ENCODE measurements at regions not wholly inside any gene's neighbourhood (a gene's known extent, or its start where the extent isn't known, plus 50 kb on each side); places are given as distances from the start of the nearest gene placed in this dataset.

DNA sequence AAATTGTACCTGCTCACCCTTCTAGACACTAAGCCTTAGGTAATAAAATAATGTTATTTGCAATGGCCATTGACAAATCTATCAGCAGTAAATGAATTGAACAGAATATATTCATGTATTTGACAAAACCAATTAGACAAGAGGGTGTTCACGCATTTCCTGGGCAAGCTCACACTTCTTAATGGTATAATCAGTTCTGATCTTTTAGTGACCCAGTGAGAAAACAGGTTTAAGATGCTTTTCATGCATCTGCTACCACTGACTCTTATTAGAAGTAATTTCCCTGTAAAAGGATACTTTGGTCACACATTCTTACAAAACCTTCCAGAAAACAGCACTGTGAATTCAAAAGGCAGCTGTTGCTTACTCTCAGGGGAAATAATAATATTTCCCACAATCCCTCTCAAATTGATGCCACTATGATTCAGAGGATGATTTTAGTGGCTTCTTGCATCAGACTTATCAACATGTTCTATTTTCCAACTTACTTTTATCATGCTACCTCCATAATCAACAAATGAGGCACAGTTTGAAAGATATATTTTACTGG is 313.9 kb upstream of the NWD2 start:
- H3K9me3 Mint-ChIP-seq (ENCODE audit: low read depth) = peaks cover 8% of the 10 kb centered on the region
- TF ChIP-seq, protein P1, sequence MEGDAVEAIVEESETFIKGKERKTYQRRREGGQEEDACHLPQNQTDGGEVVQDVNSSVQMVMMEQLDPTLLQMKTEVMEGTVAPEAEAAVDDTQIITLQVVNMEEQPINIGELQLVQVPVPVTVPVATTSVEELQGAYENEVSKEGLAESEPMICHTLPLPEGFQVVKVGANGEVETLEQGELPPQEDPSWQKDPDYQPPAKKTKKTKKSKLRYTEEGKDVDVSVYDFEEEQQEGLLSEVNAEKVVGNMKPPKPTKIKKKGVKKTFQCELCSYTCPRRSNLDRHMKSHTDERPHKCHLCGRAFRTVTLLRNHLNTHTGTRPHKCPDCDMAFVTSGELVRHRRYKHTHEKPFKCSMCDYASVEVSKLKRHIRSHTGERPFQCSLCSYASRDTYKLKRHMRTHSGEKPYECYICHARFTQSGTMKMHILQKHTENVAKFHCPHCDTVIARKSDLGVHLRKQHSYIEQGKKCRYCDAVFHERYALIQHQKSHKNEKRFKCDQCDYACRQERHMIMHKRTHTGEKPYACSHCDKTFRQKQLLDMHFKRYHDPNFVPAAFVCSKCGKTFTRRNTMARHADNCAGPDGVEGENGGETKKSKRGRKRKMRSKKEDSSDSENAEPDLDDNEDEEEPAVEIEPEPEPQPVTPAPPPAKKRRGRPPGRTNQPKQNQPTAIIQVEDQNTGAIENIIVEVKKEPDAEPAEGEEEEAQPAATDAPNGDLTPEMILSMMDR (IDR thresholded peaks at IDR 0.05; ENCODE audit: unreplicated experiment) = no peak
- no peaks in the 10 kb centered on the region for H3K36me3 Mint-ChIP-seq (ENCODE audit: insufficient read depth)

DNA sequence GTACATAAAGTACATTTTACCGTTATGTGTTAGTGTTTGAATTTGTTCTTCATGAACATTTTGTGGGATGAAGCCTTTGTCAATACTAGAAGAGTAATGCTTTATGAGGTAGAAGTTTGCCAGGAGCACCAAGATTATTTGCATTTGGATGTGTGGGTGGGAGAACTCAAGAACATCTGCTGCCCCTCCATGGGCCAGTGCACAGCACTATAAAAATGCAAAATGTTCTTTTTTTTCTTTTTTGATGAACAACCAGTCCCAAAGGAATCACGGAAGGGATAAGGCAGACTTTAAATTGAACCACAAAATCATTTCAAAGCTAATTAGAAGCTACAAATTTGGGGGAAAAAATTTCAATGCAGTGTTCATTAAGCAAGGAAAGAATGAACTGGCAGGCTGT is 300.3 kb upstream of the NWD2 start:
- no peaks in the 10 kb centered on the region for H3K36me3 Mint-ChIP-seq (ENCODE audit: insufficient read depth)
- TF ChIP-seq, protein P1 (IDR thresholded peaks at IDR 0.05; ENCODE audit: unreplicated experiment) = no peak

More for the DNA sequence above, 313.9 kb upstream of the NWD2 start:
- Mint-ChIP-seq H3K4me1 (ENCODE audit: low read depth) (no peaks in the 10 kb centered on the region), H3K27ac (no peak overlapping the region), H3K27me3 (no peaks in the 10 kb centered on the region), H3K4me3 (ENCODE audit: low read depth) (no peak overlapping the region)
- DNase-seq (ENCODE audit: low spot score, unreplicated experiment) = no peak

DNA sequence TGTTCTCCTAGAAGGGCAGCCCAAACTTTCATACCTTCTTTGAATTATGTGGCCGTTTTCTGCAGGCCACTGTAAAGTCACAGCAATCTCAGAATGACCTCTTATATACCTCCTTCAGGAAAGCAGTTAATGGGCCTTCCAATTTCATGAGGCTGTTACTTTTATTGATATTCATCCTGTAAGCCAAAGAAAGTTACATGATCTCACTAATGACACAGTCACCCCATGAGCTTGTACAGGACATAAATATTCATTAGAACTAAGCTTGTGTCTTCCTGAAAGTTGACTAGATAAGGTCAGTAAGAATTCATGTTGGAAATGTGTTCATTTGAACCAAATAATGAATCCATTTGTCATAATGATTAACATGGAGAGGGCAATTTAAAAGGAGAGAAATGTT is 283.1 kb upstream of the NWD2 start:
- no peak overlapping the region for H3K4me3 Mint-ChIP-seq (ENCODE audit: low read depth)
- H3K27me3 Mint-ChIP-seq = no peaks in the 10 kb centered on the region
- DNase-seq (ENCODE audit: low spot score, unreplicated experiment) = no peak
- no peaks in the 10 kb centered on the region for H3K36me3 Mint-ChIP-seq (ENCODE audit: insufficient read depth)
- no peak overlapping the region for H3K27ac Mint-ChIP-seq
- no peaks in the 10 kb centered on the region for H3K4me1 Mint-ChIP-seq (ENCODE audit: low read depth)
- TF ChIP-seq, protein P1 (IDR thresholded peaks at IDR 0.05; ENCODE audit: unreplicated experiment) = no peak
- H3K9me3 Mint-ChIP-seq (ENCODE audit: low read depth) = no peaks in the 10 kb centered on the region

More for the DNA sequence above, 300.3 kb upstream of the NWD2 start:
- Mint-ChIP-seq H3K4me3 (ENCODE audit: low read depth) (no peak overlapping the region), H3K9me3 (ENCODE audit: low read depth) (peaks cover 10% of the 10 kb centered on the region), H3K27ac (no peak overlapping the region), H3K27me3 (no peaks in the 10 kb centered on the region), H3K4me1 (ENCODE audit: low read depth) (peaks cover 7% of the 10 kb centered on the region)
- DNase-seq (ENCODE audit: low spot score, unreplicated experiment) = no peak

DNA sequence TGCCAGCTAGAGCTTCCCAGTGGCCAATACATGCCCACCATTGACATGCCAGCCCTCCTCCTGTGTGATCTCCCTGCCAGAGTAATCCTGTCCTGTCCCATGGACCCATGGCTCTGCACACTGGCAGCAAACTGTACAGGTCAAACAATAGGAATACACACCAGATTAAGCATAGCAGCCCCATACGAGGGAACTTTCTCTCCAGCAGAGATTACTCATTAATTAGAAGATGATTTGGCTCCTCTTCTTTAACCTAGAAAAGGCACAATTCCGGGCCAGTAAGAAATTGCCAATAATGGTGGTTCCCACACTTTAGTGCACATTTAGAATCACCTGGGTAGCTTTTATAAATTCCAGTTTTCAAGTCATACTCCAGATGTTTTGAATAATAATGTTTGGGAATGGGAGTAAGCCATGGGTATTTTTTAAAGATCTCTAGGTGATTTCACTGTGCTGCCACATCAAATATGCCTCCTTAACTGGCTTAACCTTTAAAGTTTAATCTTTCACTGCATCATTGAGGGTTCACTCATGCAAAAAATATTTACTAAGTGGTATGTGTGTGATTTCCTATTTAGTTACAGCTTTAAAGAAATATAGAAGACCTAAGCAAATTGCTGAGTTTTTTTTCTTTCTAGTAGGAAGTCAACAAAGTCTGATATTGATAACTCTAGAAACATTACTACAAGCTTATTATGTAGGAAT is 277.6 kb upstream of the NWD2 start:
- no peak for DNase-seq (ENCODE audit: low spot score, unreplicated experiment)
- no peaks in the 10 kb centered on the region for H3K36me3 Mint-ChIP-seq (ENCODE audit: insufficient read depth)
- peaks cover 8% of the 10 kb centered on the region for H3K9me3 Mint-ChIP-seq (ENCODE audit: low read depth)
- H3K27me3 Mint-ChIP-seq = no peaks in the 10 kb centered on the region
- H3K4me3 Mint-ChIP-seq (ENCODE audit: low read depth) = no peak overlapping the region
- TF ChIP-seq, protein P1 (IDR thresholded peaks at IDR 0.05; ENCODE audit: unreplicated experiment) = no peak
- no peak overlapping the region for H3K27ac Mint-ChIP-seq
- H3K4me1 Mint-ChIP-seq (ENCODE audit: low read depth) = peaks cover 2% of the 10 kb centered on the region

DNA sequence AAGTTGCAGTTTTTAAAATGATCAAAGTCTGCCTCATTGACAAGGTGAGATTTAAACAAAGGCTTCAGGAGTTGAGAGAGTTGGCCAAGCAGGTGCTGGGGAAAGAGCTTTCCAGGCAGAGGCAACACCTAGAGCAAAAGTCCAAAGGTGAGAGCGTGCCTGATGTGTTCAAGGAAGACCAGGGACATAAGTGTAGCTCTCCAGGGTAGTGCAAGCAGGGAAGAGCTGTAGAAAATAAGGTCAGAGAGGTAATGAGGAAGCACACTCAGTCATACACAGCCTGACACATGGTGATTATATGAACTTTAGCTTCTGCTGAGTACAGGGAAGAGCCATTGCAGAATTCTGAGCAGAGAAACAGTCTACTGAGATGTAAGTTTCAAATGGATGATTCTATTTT is 265.0 kb upstream of the NWD2 start:
- Mint-ChIP-seq H3K27ac (no peak overlapping the region), H3K4me3 (ENCODE audit: low read depth) (no peak overlapping the region), H3K27me3 (no peaks in the 10 kb centered on the region), H3K9me3 (ENCODE audit: low read depth) (no peaks in the 10 kb centered on the region), H3K4me1 (ENCODE audit: low read depth) (peaks cover 3% of the 10 kb centered on the region), H3K36me3 (ENCODE audit: insufficient read depth) (no peaks in the 10 kb centered on the region)
- no peak for DNase-seq (ENCODE audit: low spot score, unreplicated experiment)
- TF ChIP-seq, protein P1 (IDR thresholded peaks at IDR 0.05; ENCODE audit: unreplicated experiment) = no peak
